ENCODE measurements at regions not wholly inside any gene's neighbourhood (a gene's known extent, or its start where the extent isn't known, plus 50 kb on each side); places are given as distances from the start of the nearest gene placed in this dataset.

DNA sequence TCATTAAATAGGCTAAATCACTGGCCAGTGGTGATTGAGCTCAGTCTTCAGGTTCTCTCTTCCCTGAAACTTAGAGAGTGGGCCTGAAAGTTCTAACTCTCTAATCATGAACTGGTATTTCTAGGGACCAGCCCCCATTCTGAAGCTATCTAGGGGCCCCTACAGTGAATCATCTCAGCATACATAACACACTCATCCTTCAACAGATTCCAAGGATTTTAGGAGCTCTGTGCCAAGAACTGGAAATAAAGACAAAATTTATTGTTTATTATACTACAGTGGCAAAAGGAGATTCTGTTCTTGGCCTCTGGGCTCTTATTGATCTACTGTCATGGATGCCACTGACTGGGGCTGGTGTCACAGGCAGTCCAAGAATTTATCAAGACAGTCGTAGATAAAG is 263.8 kb upstream of the IGFBP7 start:
- TF ChIP-seq CBX5 (CRISPR knock-in tag; IDR thresholded peaks at IDR 0.05; ENCODE audit: borderline replicate concordance) (no peak), POLR2G (IDR thresholded peaks at IDR 0.05; ENCODE audit: low read depth, low read length) (no peak), RAD21 (CRISPR knock-in tag; IDR thresholded peaks at IDR 0.05) (no peak), POLR2A (IDR thresholded peaks at IDR 0.05; ENCODE audit: insufficient read depth in 1 of 2, low read depth in 2 of 2, low read length in 2 of 2) (no peak), ZNF430 (CRISPR knock-in tag; IDR thresholded peaks at IDR 0.05) (no peak), CEBPB (IDR thresholded peaks at IDR 0.05; ENCODE audit: borderline replicate concordance, low read depth, low read length) (no peak), FOXK2 (IDR thresholded peaks at IDR 0.05) (no peak)

Measured in HepG2 (cell line).